ENCODE measurements at regions not wholly inside any gene's neighbourhood (a gene's known extent, or its start where the extent isn't known, plus 50 kb on each side); places are given as distances from the start of the nearest gene placed in this dataset.

DNA sequence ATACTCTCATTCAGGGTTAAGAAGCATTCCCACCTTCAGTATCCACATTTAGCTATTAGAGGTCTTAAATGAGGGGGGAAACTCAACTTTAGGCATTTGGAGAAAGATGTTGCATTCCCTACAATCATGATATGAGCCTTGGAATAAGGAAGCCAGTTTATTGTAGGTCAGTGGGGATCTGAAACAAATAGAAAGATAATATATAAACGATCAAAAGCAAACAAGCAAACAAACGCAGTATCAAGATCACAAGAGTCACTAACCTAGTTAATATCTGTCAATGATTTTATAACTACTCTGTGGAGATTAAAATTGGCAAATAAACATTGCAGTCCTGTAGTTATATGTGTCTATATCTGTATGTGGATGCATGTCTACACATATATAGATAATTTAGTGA lies 152.4 kb upstream of the LRATD1 start:
- Mint-ChIP-seq H3K27me3 (ENCODE audit: low read depth in 2 of 2) (no peaks in the 10 kb centered on the region), H3K9me3 (peaks cover 3 to 16% of the 10 kb centered on the region in 2 donors), H3K27ac (no peak overlapping the region), H3K36me3 (no peaks in the 10 kb centered on the region), H3K4me1 (no peaks in the 10 kb centered on the region), H3K4me3 (no peak overlapping the region)
- no peaks in the 10 kb centered on the region for H3K4me1 ChIP-seq (ENCODE audit: control insufficient read depth, insufficient read depth, low read length)
- no peak for ATAC-seq
- no peak overlapping the region for H3K4me3 ChIP-seq (ENCODE audit: low read length)
- H3K36me3 ChIP-seq (ENCODE audit: control insufficient read depth, insufficient read depth, low read length): no peaks in the 10 kb centered on the region
- no peak for DNase-seq
- no peaks in the 10 kb centered on the region for H3K27me3 ChIP-seq (ENCODE audit: control insufficient read depth, insufficient read depth, low read length)
- H3K9me3 ChIP-seq (ENCODE audit: control insufficient read depth, insufficient read depth, low read length): no peaks in the 10 kb centered on the region
- TF ChIP-seq, protein P1, sequence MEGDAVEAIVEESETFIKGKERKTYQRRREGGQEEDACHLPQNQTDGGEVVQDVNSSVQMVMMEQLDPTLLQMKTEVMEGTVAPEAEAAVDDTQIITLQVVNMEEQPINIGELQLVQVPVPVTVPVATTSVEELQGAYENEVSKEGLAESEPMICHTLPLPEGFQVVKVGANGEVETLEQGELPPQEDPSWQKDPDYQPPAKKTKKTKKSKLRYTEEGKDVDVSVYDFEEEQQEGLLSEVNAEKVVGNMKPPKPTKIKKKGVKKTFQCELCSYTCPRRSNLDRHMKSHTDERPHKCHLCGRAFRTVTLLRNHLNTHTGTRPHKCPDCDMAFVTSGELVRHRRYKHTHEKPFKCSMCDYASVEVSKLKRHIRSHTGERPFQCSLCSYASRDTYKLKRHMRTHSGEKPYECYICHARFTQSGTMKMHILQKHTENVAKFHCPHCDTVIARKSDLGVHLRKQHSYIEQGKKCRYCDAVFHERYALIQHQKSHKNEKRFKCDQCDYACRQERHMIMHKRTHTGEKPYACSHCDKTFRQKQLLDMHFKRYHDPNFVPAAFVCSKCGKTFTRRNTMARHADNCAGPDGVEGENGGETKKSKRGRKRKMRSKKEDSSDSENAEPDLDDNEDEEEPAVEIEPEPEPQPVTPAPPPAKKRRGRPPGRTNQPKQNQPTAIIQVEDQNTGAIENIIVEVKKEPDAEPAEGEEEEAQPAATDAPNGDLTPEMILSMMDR (IDR thresholded peaks at IDR 0.05): no peak
- WGBS (ENCODE audit: insufficient coverage): no CpG with 5 or more reads among the region's 2 CpGs
- intact Hi-C loops (cut with micrococcal nuclease): no loop called here
- H3K27ac ChIP-seq (ENCODE audit: low read length): no peak overlapping the region

DNA sequence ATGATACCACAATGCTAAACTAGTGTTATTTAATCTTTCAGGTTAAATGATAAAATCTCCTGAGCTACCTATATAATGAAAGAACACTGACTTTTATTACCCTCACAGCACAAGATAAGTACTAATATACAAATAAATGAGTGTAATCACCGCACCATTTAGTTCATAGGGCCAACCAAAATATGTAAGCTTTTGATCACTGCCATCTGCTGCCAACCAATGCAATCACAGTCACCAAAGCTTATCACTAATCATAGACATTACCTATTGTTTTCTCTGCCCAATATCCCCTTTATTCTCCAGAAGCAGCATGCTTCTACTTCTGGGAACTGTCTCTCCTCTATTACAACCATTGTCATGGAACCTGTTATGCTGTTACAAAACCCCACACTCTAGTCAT lies 151.6 kb upstream of the LRATD1 start:
- Histone ChIP-seq H3K27ac (ENCODE audit: low read length) (no peak overlapping the region), H3K9me3 (ENCODE audit: control insufficient read depth, insufficient read depth, low read length) (no peaks in the 10 kb centered on the region), H3K36me3 (ENCODE audit: control insufficient read depth, insufficient read depth, low read length) (no peaks in the 10 kb centered on the region), H3K4me1 (ENCODE audit: control insufficient read depth, insufficient read depth, low read length) (no peaks in the 10 kb centered on the region), H3K4me3 (ENCODE audit: low read length) (no peak overlapping the region), H3K27me3 (ENCODE audit: control insufficient read depth, insufficient read depth, low read length) (no peaks in the 10 kb centered on the region)
- H3K4me1 Mint-ChIP-seq: no peaks in the 10 kb centered on the region
- H3K4me3 Mint-ChIP-seq: no peak overlapping the region
- TF ChIP-seq, protein P1 (IDR thresholded peaks at IDR 0.05): no peak
- 81% methylated on average over 1 of the region's 1 CpG for WGBS (ENCODE audit: insufficient coverage)
- DNase-seq (no peak), ATAC-seq (no peak)
- peaks cover 5 to 17% of the 10 kb centered on the region in 2 donors for H3K9me3 Mint-ChIP-seq
- no peak overlapping the region for H3K27ac Mint-ChIP-seq
- no peaks in the 10 kb centered on the region for H3K27me3 Mint-ChIP-seq (ENCODE audit: low read depth in 2 of 2)
- intact Hi-C loops (cut with micrococcal nuclease): no loop called here
- H3K36me3 Mint-ChIP-seq: no peaks in the 10 kb centered on the region

DNA sequence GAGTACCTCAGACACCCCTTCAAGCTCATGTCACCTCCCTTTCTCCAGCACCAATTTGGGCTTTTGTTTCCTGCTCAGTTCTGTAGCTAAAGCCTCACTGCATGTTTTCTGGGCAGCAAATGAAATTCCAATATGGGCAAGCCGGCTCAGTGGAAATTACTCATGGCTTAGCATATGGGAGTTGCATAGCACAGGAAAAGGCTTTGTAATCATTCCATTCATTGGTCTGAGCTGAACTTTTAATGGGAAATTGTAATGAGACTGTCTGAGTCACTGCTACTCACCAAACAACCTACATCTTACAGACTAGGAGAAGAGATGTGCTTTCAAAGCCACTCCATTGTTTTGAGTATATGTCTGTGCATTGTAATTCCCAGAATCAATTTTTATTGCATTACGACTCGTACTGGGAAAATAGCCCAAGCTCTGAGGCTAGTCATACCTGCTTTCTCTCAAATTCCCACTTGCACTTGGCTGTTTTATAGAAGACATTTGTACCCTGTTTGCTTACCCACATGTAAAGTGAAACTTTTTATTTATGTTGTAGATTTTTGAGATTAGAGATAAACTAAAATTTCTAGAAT lies 139.5 kb upstream of the LRATD1 start:
- H3K36me3 ChIP-seq (ENCODE audit: control insufficient read depth, insufficient read depth, low read length): no peaks in the 10 kb centered on the region
- Mint-ChIP-seq H3K27ac (no peak overlapping the region), H3K27me3 (ENCODE audit: low read depth in 2 of 2) (no peaks in the 10 kb centered on the region), H3K4me3 (no peak overlapping the region), H3K9me3 (peaks cover 11 to 17% of the 10 kb centered on the region in 2 donors), H3K36me3 (no peaks in the 10 kb centered on the region), H3K4me1 (no peaks in the 10 kb centered on the region)
- WGBS (ENCODE audit: insufficient coverage): 65% methylated on average over 3 of the region's 3 CpGs
- intact Hi-C loops (cut with micrococcal nuclease): no loop called here
- no peaks in the 10 kb centered on the region for H3K4me1 ChIP-seq (ENCODE audit: control insufficient read depth, insufficient read depth, low read length)
- ATAC-seq (no peak), DNase-seq (no peak)
- H3K9me3 ChIP-seq (ENCODE audit: control insufficient read depth, insufficient read depth, low read length): no peaks in the 10 kb centered on the region
- H3K27ac ChIP-seq (ENCODE audit: low read length): no peak overlapping the region
- no peak overlapping the region for H3K4me3 ChIP-seq (ENCODE audit: low read length)
- no peaks in the 10 kb centered on the region for H3K27me3 ChIP-seq (ENCODE audit: control insufficient read depth, insufficient read depth, low read length)
- TF ChIP-seq, protein P1 (IDR thresholded peaks at IDR 0.05): no peak

DNA sequence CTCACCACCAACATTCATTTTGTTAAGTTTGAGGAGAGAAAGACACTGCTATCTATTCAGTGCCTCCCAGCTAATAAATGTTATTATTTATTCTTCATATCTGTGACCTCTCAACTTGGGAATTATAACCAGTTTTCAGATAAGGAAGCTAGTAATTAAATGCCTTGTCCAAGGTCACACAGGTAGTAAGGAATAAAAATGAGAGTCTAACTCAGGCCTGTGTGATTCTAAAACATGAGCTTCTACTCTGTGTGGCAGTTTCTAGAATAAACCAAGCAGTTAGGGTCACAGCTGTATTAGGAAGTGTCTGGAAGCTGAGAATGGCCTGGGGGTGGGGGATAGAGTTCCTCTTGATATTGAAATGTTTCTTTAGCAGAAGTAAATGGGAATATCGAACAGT lies 137.8 kb upstream of the LRATD1 start:
- 88% methylated on average over 1 of the region's 1 CpG for whole genome bisulfite sequencing (ENCODE audit: insufficient coverage)
- ATAC-seq (no peak), DNase-seq (no peak)
- Histone ChIP-seq H3K27ac (ENCODE audit: low read length) (no peak overlapping the region), H3K9me3 (ENCODE audit: control insufficient read depth, insufficient read depth, low read length) (no peaks in the 10 kb centered on the region), H3K36me3 (ENCODE audit: control insufficient read depth, insufficient read depth, low read length) (no peaks in the 10 kb centered on the region), H3K4me3 (ENCODE audit: low read length) (no peak overlapping the region), H3K27me3 (ENCODE audit: control insufficient read depth, insufficient read depth, low read length) (no peaks in the 10 kb centered on the region), H3K4me1 (ENCODE audit: control insufficient read depth, insufficient read depth, low read length) (no peaks in the 10 kb centered on the region)
- Mint-ChIP-seq H3K27ac (no peak overlapping the region), H3K36me3 (no peaks in the 10 kb centered on the region), H3K9me3 (peaks cover 18 to 22% of the 10 kb centered on the region in 2 donors), H3K4me3 (no peak overlapping the region), H3K27me3 (ENCODE audit: low read depth in 2 of 2) (no peaks in the 10 kb centered on the region), H3K4me1 (no peaks in the 10 kb centered on the region)
- intact Hi-C loops (cut with micrococcal nuclease): no loop called here
- TF ChIP-seq, protein P1 (IDR thresholded peaks at IDR 0.05): no peak

All from natural killer cell (primary cell).